Effector memory CD4-positive, alpha-beta T cell (primary cell): ENCODE measurements at regions not wholly inside any gene's neighbourhood (a gene's known extent, or its start where the extent isn't known, plus 50 kb on each side); places are given as distances from the start of the nearest gene placed in this dataset.

Experiments used
- DNase-seq, 3 donors: peaks; one replicate each; pipeline ENCODE4 v3.0.0-alpha.2; 2020
- H3K27ac ChIP-seq: 2 replicates; pipeline ENCODE4 v1.7.0; 2013; ENCODE audit warnings: mild to moderate bottlenecking, low read length, moderate library complexity; ENCODE audit not compliant: insufficient read depth, poor library complexity, severe bottlenecking
- H3K27me3 ChIP-seq: replicated peaks from 2 replicates; pipeline ENCODE4 v1.7.0; 2013; ENCODE audit warnings: mild to moderate bottlenecking, low read length; ENCODE audit not compliant: insufficient read depth, control insufficient read depth, poor library complexity, severe bottlenecking
- H3K36me3 ChIP-seq: 2 replicates; pipeline ENCODE4 v1.7.0; 2013; ENCODE audit warnings: mild to moderate bottlenecking, low read length, moderate library complexity; ENCODE audit not compliant: control insufficient read depth, insufficient read depth
- H3K4me1 ChIP-seq: 2 replicates; pipeline ENCODE4 v1.7.0; 2013; ENCODE audit warnings: low read length, mild to moderate bottlenecking; ENCODE audit not compliant: control insufficient read depth, insufficient read depth, poor library complexity, severe bottlenecking
- H3K4me3 ChIP-seq: 2 replicates; pipeline ENCODE4 v1.7.0; 2013; ENCODE audit warnings: low read length, low read depth, mild to moderate bottlenecking; ENCODE audit not compliant: insufficient read depth, poor library complexity, severe bottlenecking
- H3K9me3 ChIP-seq: 2 replicates; pipeline ENCODE4 v1.7.0; 2013; ENCODE audit warnings: mild to moderate bottlenecking, low read length, moderate library complexity; ENCODE audit not compliant: control insufficient read depth

DNA sequence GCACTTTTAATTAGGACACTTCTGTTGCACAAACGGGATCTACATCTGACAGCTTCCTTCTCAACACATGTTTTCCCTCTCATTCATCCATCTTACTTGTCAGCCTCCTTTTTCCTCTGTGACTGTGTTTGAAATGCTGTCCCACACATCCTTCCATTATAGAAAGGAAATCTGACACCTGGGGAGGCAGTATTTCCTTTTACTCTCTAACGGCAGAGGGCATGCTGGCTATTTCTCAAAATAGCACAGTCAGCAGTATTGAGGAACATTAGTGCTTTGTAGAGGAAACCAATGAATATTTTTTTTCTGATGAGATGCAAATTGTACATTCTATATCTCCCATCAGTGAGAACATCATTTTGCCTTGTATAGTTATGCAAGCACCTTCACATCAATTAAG, 668.7 kb downstream of the SLC4A3 start:
- no peak for DNase-seq
- Histone ChIP-seq H3K4me1 (no peaks in the 10 kb centered on the region), H3K36me3 (no peaks in the 10 kb centered on the region), H3K9me3 (no peaks in the 10 kb centered on the region), H3K27me3 (no peaks in the 10 kb centered on the region), H3K4me3 (no peak overlapping the region), H3K27ac (no peak overlapping the region)

DNA sequence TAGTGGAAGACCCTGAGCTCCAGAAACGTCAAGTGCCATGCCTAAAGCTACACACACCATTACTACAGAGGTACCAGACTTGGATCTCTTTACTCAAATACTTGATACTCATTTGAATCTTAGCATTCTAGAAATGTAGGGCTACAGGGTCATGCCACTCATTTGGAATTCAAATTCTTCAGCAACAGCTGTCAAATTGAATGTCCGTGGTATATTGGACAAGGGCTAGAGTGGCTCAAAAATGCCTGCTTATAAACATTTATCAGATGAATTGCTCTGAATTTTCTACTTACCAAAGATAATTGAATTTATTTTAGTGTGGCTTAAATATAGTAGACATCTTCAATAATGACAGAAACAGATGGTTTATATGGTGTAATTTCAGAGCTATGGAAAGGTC, 669.7 kb downstream of the SLC4A3 start:
- H3K27me3 ChIP-seq, result no peaks in the 10 kb centered on the region
- H3K4me3 ChIP-seq, result no peak overlapping the region
- H3K27ac ChIP-seq, result no peak overlapping the region
- H3K4me1 ChIP-seq, result no peaks in the 10 kb centered on the region
- H3K36me3 ChIP-seq, result no peaks in the 10 kb centered on the region
- DNase-seq, result no peak
- H3K9me3 ChIP-seq, result no peaks in the 10 kb centered on the region

GRCh38 chr2:220300806-220301205, 673.4 kb downstream of the SLC4A3 start:
- no peaks in the 10 kb centered on the region for H3K9me3 ChIP-seq
- H3K4me1 ChIP-seq, result no peaks in the 10 kb centered on the region
- no peaks in the 10 kb centered on the region for H3K27me3 ChIP-seq
- H3K36me3 ChIP-seq, result no peaks in the 10 kb centered on the region
- no peak overlapping the region for H3K27ac ChIP-seq
- H3K4me3 ChIP-seq, result no peak overlapping the region
- no peak for DNase-seq

- Histone ChIP-seq H3K27ac (no peak overlapping the region), H3K9me3 (no peaks in the 10 kb centered on the region), H3K4me1 (no peaks in the 10 kb centered on the region), H3K4me3 (no peak overlapping the region), H3K36me3 (no peaks in the 10 kb centered on the region), H3K27me3 (no peaks in the 10 kb centered on the region)
- DNase-seq, result no peak
Observed at GRCh38 chr2:220302756-220303155, 675.3 kb downstream of the SLC4A3 start.

- no peaks in the 10 kb centered on the region for H3K9me3 ChIP-seq
- H3K4me3 ChIP-seq, result no peak overlapping the region
- no peak overlapping the region for H3K27ac ChIP-seq
- H3K4me1 ChIP-seq, result no peaks in the 10 kb centered on the region
- DNase-seq, result no peak
- H3K36me3 ChIP-seq, result no peaks in the 10 kb centered on the region
- H3K27me3 ChIP-seq, result no peaks in the 10 kb centered on the region
Observed at GRCh38 chr2:220309215-220309614, 681.8 kb downstream of the SLC4A3 start.

DNA sequence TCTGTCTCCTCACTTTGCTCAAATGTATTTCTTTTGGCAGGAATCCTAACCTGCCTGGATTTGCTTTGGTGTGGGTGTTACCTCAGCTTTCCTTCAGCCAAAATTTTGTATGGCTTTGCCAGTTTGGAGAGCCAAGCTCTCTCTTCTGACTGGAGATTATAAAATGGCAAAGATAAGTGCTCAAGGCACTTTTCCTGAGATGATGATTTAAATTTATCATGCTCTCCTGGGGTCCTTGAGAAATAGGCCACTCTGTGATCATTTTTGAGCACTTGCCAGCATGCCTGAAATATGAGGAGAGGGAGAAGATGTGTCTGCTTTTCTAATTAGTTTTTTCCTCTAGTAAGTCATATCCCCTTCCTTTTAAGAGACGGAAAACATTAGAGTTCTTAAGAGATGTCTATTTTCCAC, 683.0 kb downstream of the SLC4A3 start:
- Histone ChIP-seq H3K4me1 (no peaks in the 10 kb centered on the region), H3K9me3 (no peaks in the 10 kb centered on the region), H3K27ac (no peak overlapping the region), H3K36me3 (no peaks in the 10 kb centered on the region), H3K4me3 (no peak overlapping the region), H3K27me3 (no peaks in the 10 kb centered on the region)
- no peak for DNase-seq

- Histone ChIP-seq H3K4me3 (no peak overlapping the region), H3K27me3 (no peaks in the 10 kb centered on the region), H3K27ac (no peak overlapping the region), H3K9me3 (no peaks in the 10 kb centered on the region), H3K4me1 (no peaks in the 10 kb centered on the region), H3K36me3 (no peaks in the 10 kb centered on the region)
- no peak for DNase-seq
Observed at GRCh38 chr2:220315098-220315823, 687.8 kb downstream of the SLC4A3 start.

DNA sequence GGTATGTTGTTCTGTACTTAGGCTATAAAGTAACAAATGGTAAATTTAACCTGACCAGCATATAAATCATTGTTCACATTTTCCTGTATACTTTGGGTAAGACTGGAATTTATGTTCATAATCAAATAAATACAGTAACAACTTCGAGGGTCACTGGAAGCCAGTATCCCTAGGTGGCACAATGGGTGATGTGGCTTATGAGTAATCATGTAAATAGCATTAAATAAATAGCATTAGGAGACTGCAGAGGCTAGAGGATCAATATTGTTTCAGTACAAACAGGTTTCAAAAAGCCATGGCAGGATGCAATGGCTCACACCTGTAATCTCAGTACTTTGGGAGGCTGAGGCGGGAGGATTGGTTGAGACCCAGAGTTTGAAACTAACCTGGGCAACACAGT, 690.6 kb downstream of the SLC4A3 start:
- H3K4me3 ChIP-seq, result no peak overlapping the region
- no peak overlapping the region for H3K27ac ChIP-seq
- no peak for DNase-seq
- H3K27me3 ChIP-seq, result no peaks in the 10 kb centered on the region
- H3K4me1 ChIP-seq, result no peaks in the 10 kb centered on the region
- no peaks in the 10 kb centered on the region for H3K9me3 ChIP-seq
- no peaks in the 10 kb centered on the region for H3K36me3 ChIP-seq

GRCh38 chr2:220318508-220318907, 691.1 kb downstream of the SLC4A3 start:
- Histone ChIP-seq H3K27ac (no peak overlapping the region), H3K36me3 (no peaks in the 10 kb centered on the region), H3K4me3 (no peak overlapping the region), H3K9me3 (no peaks in the 10 kb centered on the region), H3K27me3 (no peaks in the 10 kb centered on the region), H3K4me1 (no peaks in the 10 kb centered on the region)
- DNase-seq, result no peak

GRCh38 chr2:220320326-220320725, 692.9 kb downstream of the SLC4A3 start:
- H3K27me3 ChIP-seq, result no peaks in the 10 kb centered on the region

More at GRCh38 chr2:220320326-220320725, 692.9 kb downstream of the SLC4A3 start:
- Histone ChIP-seq H3K36me3 (no peaks in the 10 kb centered on the region), H3K4me3 (no peak overlapping the region), H3K27ac (no peak overlapping the region), H3K9me3 (no peaks in the 10 kb centered on the region), H3K4me1 (no peaks in the 10 kb centered on the region)
- no peak for DNase-seq
